GM12801 (cell line): ENCODE measurements at regions not wholly inside any gene's neighbourhood (a gene's known extent, or its start where the extent isn't known, plus 50 kb on each side); places are given as distances from the start of the nearest gene placed in this dataset.

ENCODE experiments used
- CTCF ChIP-seq: IDR thresholded peaks from one replicate; pipeline ENCODE4 v1.5.1; 2011; ENCODE audit warnings: control low read depth; ENCODE audit not compliant: insufficient read length; ENCODE audit errors: extremely low read depth

GRCh38 chr2:37851828-37852584, 73.1 kb upstream of the RMDN2 start:
- TF ChIP-seq CTCF = no peak

GRCh38 chr2:37852585-37853014, 72.5 kb upstream of the RMDN2 start:
- no peak for TF ChIP-seq CTCF

GRCh38 chr2:37854676-37855282, 70.3 kb upstream of the RMDN2 start:
- no peak for TF ChIP-seq CTCF

- TF ChIP-seq CTCF = no peak
Measured at GRCh38 chr2:37855283-37856041, 69.6 kb upstream of the RMDN2 start.

GRCh38 chr2:37856101-37856751, 68.9 kb upstream of the RMDN2 start:
- TF ChIP-seq CTCF = no peak

GRCh38 chr2:37857575-37858399, 67.3 kb upstream of the RMDN2 start:
- no peak for TF ChIP-seq CTCF
